H1 (cell line): ENCODE measurements at regions not wholly inside any gene's neighbourhood (a gene's known extent, or its start where the extent isn't known, plus 50 kb on each side); places are given as distances from the start of the nearest gene placed in this dataset.

ENCODE experiments used
- CTBP2 ChIP-seq: IDR thresholded peaks from 2 replicates; pipeline ENCODE4 v1.7.0; 2011; ENCODE audit warnings: borderline replicate concordance, mild to moderate bottlenecking, moderate library complexity, mixed read lengths, low read length; ENCODE audit not compliant: insufficient read depth, insufficient read length
- JUN ChIP-seq: IDR thresholded peaks from 2 replicates; pipeline ENCODE4 v1.6.1; 2011; ENCODE audit warnings: low read depth, mild to moderate bottlenecking, improper control_type of control experiment, low read length
- SP1 ChIP-seq: IDR thresholded peaks from 2 replicates; pipeline ENCODE4 v1.6.1; 2011; ENCODE audit warnings: low read depth, low read length
- SP2 ChIP-seq: IDR thresholded peaks from 2 replicates; pipeline ENCODE4 v1.6.1; 2012; ENCODE audit warnings: mild to moderate bottlenecking, low read length, inconsistent platforms

- TF ChIP-seq JUN (no peak), SP1 (no peak), SP2 (no peak), CTBP2 (no peak)
- TF ChIP-seq, all 59 proteins: peak for 0
These were observed 592.6 kb upstream of the HS6ST1 start (continued) for GRCh38 chr2:128911276-128911675.
